GM12878 (cell line): ENCODE measurements at regions not wholly inside any gene's neighbourhood (a gene's known extent, or its start where the extent isn't known, plus 50 kb on each side); places are given as distances from the start of the nearest gene placed in this dataset.

Experiments used
- JUND ChIP-seq: IDR thresholded peaks from 2 replicates; pipeline ENCODE4 v1.6.1; 2012; ENCODE audit warnings: low read depth, mild to moderate bottlenecking, low read length, improper control_type of control experiment, moderate library complexity
- TAF1 ChIP-seq: IDR thresholded peaks from 2 replicates; pipeline ENCODE4 v1.6.1; 2011; ENCODE audit warnings: mild to moderate bottlenecking, low read depth, low read length, borderline replicate concordance
- TF ChIP-seq, protein P1 (sequence below), 3 experiments: IDR thresholded peaks in 2 of 3; conservative IDR thresholded peaks in 1 of 3; 2 replicates each; pipeline ENCODE4 v1.5.1; 2011; ENCODE audit warnings: low read depth in 3 of 3, low read length in 3 of 3, mild to moderate bottlenecking in 3 of 3, control low read depth in 2 of 3, moderate library complexity in 2 of 3, inconsistent platforms in 1 of 3, mixed read lengths in 1 of 3; ENCODE audit not compliant: control insufficient read depth in 2 of 3, insufficient read depth in 1 of 3; ENCODE audit errors: extremely low read depth in 1 of 3

DNA sequence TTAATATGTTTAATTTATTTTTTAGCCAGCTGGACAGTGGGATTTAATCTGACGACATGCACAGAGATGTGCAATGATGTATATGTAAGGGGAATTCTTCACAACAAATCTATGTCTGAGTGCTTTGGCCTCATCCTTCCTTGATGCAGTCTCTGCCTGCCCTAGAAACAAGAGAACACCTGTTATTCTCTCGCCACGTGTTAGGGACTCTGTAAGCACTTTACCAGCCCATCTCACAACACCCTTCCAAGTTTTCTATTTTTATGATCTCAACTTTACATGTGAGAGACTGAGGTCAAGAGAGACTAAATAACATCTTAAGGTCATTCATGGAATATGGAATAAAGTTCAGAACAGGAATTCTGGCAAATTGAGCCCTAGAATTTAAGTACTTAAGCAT lies 123.0 kb upstream of the GAS1 start:
- TF ChIP-seq, protein P1, sequence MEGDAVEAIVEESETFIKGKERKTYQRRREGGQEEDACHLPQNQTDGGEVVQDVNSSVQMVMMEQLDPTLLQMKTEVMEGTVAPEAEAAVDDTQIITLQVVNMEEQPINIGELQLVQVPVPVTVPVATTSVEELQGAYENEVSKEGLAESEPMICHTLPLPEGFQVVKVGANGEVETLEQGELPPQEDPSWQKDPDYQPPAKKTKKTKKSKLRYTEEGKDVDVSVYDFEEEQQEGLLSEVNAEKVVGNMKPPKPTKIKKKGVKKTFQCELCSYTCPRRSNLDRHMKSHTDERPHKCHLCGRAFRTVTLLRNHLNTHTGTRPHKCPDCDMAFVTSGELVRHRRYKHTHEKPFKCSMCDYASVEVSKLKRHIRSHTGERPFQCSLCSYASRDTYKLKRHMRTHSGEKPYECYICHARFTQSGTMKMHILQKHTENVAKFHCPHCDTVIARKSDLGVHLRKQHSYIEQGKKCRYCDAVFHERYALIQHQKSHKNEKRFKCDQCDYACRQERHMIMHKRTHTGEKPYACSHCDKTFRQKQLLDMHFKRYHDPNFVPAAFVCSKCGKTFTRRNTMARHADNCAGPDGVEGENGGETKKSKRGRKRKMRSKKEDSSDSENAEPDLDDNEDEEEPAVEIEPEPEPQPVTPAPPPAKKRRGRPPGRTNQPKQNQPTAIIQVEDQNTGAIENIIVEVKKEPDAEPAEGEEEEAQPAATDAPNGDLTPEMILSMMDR (IDR thresholded peaks at IDR 0.05 in 2 of 3, conservative IDR thresholded peaks at IDR 0.05 in 1 of 3; ENCODE audit: control insufficient read depth in 2 of 3, extremely low read depth in 1 of 3, insufficient read depth in 1 of 3, low read depth in 3 of 3, low read length in 3 of 3), result no peak
- no peak for TF ChIP-seq JUND
- no peak for TF ChIP-seq TAF1
